Erythroblast (primary cell): ENCODE measurements at regions not wholly inside any gene's neighbourhood (a gene's known extent, or its start where the extent isn't known, plus 50 kb on each side); places are given as distances from the start of the nearest gene placed in this dataset.

Experiments
- GATA1 ChIP-seq: IDR thresholded peaks from 2 replicates; pipeline ENCODE4 v1.6.1; 2011; ENCODE audit warnings: low read depth, mild to moderate bottlenecking, control low read depth, low read length, moderate library complexity
- POLR2A ChIP-seq: IDR thresholded peaks from 2 replicates; pipeline ENCODE4 v1.6.1; 2011; ENCODE audit warnings: mild to moderate bottlenecking, low read length

GRCh38 chr7:22008087-22008486, 62.4 kb upstream of the CDCA7L start:
- TF ChIP-seq POLR2A (no peak), GATA1 (no peak)
